ENCODE measurements at regions not wholly inside any gene's neighbourhood (a gene's known extent, or its start where the extent isn't known, plus 50 kb on each side); places are given as distances from the start of the nearest gene placed in this dataset.
"Not testable (repeated sequence)": the region's sequence is repeated elsewhere in the genome, so short reads cannot be mapped to it uniquely, and the experiment has no call there.

GRCh38 chr2:208781166-208781565, 374.6 kb downstream of the PTH2R start:
- no peak for TF ChIP-seq CTCF (IDR thresholded peaks at IDR 0.05; ENCODE audit: low read length, missing control alignments)
- no peak overlapping the region for H3K4me3 ChIP-seq (replicated peaks; ENCODE audit: low read depth, low read length)
- no peak for DNase-seq (ENCODE audit: low read depth)

GRCh38 chr2:208782097-208782496, 375.5 kb downstream of the PTH2R start:
- no peak for DNase-seq (ENCODE audit: low read depth)
- TF ChIP-seq CTCF (IDR thresholded peaks at IDR 0.05; ENCODE audit: low read length, missing control alignments), result no peak
- no peak overlapping the region for H3K4me3 ChIP-seq (replicated peaks; ENCODE audit: low read depth, low read length)

GRCh38 chr2:208783184-208783583, 376.6 kb downstream of the PTH2R start:
- DNase-seq (ENCODE audit: low read depth), result no peak
- TF ChIP-seq CTCF (IDR thresholded peaks at IDR 0.05; ENCODE audit: low read length, missing control alignments), result no peak
- no peak overlapping the region for H3K4me3 ChIP-seq (replicated peaks; ENCODE audit: low read depth, low read length)

GRCh38 chr2:208784774-208785173, 378.2 kb downstream of the PTH2R start:
- not testable (repeated sequence) for H3K4me3 ChIP-seq (replicated peaks; ENCODE audit: low read depth, low read length); DNase-seq (ENCODE audit: low read depth)

- no peak for TF ChIP-seq CTCF (IDR thresholded peaks at IDR 0.05; ENCODE audit: low read length, missing control alignments)
- no peak overlapping the region for H3K4me3 ChIP-seq (replicated peaks; ENCODE audit: low read depth, low read length)
- DNase-seq (ENCODE audit: low read depth), result no peak
Measured at GRCh38 chr2:208791257-208791656, 384.7 kb downstream of the PTH2R start.

GRCh38 chr2:208792766-208793165, 386.2 kb downstream of the PTH2R start:
- no peak for DNase-seq (ENCODE audit: low read depth)
- H3K4me3 ChIP-seq (replicated peaks; ENCODE audit: low read depth, low read length), result no peak overlapping the region
- TF ChIP-seq CTCF (IDR thresholded peaks at IDR 0.05; ENCODE audit: low read length, missing control alignments), result no peak

GRCh38 chr2:208793434-208793833, 386.8 kb downstream of the PTH2R start:
- H3K4me3 ChIP-seq (replicated peaks; ENCODE audit: low read depth, low read length), result no peak overlapping the region
- DNase-seq (ENCODE audit: low read depth), result no peak
- no peak for TF ChIP-seq CTCF (IDR thresholded peaks at IDR 0.05; ENCODE audit: low read length, missing control alignments)

Measured in fibroblast of pulmonary artery (primary cell).